ENCODE measurements at regions not wholly inside any gene's neighbourhood (a gene's known extent, or its start where the extent isn't known, plus 50 kb on each side); places are given as distances from the start of the nearest gene placed in this dataset.
"Not testable (repeated sequence)": the region's sequence is repeated elsewhere in the genome, so short reads cannot be mapped to it uniquely, and the experiment has no call there.

GRCh38 chr2:210915912-210916311 is 359.5 kb downstream of the CPS1 start:
- no peak for DNase-seq (ENCODE audit: extremely low read depth, low read depth)
- TF ChIP-seq CTCF (IDR thresholded peaks at IDR 0.05; ENCODE audit: low read depth, low read length, missing control alignments) = no peak
- H3K4me3 ChIP-seq (replicated peaks; ENCODE audit: low read depth, low read length) = no peak overlapping the region

- TF ChIP-seq CTCF (IDR thresholded peaks at IDR 0.05; ENCODE audit: low read depth, low read length, missing control alignments) = no peak
- no peak for DNase-seq (ENCODE audit: extremely low read depth, low read depth)
- H3K4me3 ChIP-seq (replicated peaks; ENCODE audit: low read depth, low read length) = no peak overlapping the region
Observed at GRCh38 chr2:210917465-210917864, 361.1 kb downstream of the CPS1 start.

GRCh38 chr2:210919128-210919527 is 362.7 kb downstream of the CPS1 start:
- no peak overlapping the region for H3K4me3 ChIP-seq (replicated peaks; ENCODE audit: low read depth, low read length)
- DNase-seq (ENCODE audit: extremely low read depth, low read depth) = no peak
- TF ChIP-seq CTCF (IDR thresholded peaks at IDR 0.05; ENCODE audit: low read depth, low read length, missing control alignments) = no peak

GRCh38 chr2:210922419-210922818 is 366.0 kb downstream of the CPS1 start:
- DNase-seq (ENCODE audit: extremely low read depth, low read depth) = no peak
- H3K4me3 ChIP-seq (replicated peaks; ENCODE audit: low read depth, low read length) = no peak overlapping the region
- no peak for TF ChIP-seq CTCF (IDR thresholded peaks at IDR 0.05; ENCODE audit: low read depth, low read length, missing control alignments)

- no peak overlapping the region for H3K4me3 ChIP-seq (replicated peaks; ENCODE audit: low read depth, low read length)
- no peak for DNase-seq (ENCODE audit: extremely low read depth, low read depth)
- no peak for TF ChIP-seq CTCF (IDR thresholded peaks at IDR 0.05; ENCODE audit: low read depth, low read length, missing control alignments)
Observed at GRCh38 chr2:210928714-210929113, 372.3 kb downstream of the CPS1 start.

- H3K4me3 ChIP-seq (replicated peaks; ENCODE audit: low read depth, low read length) = no peak overlapping the region
- TF ChIP-seq CTCF (IDR thresholded peaks at IDR 0.05; ENCODE audit: low read depth, low read length, missing control alignments) = no peak
- no peak for DNase-seq (ENCODE audit: extremely low read depth, low read depth)
Observed at GRCh38 chr2:210938228-210938627, 381.8 kb downstream of the CPS1 start.

GRCh38 chr2:210946395-210946794 is 390.0 kb downstream of the CPS1 start:
- TF ChIP-seq CTCF (IDR thresholded peaks at IDR 0.05; ENCODE audit: low read depth, low read length, missing control alignments) = no peak
- H3K4me3 ChIP-seq (replicated peaks; ENCODE audit: low read depth, low read length) = no peak overlapping the region
- no peak for DNase-seq (ENCODE audit: extremely low read depth, low read depth)

GRCh38 chr2:210950434-210951060 is 394.1 kb downstream of the CPS1 start:
- DNase-seq (ENCODE audit: extremely low read depth, low read depth); H3K4me3 ChIP-seq (replicated peaks; ENCODE audit: low read depth, low read length): not testable (repeated sequence)

All from HFF-Myc (cell line).